Fibroblast of the conjunctiva (primary cell): ENCODE measurements at regions not wholly inside any gene's neighbourhood (a gene's known extent, or its start where the extent isn't known, plus 50 kb on each side); places are given as distances from the start of the nearest gene placed in this dataset.
A peak's percentile ranks its signal among the peaks of the same experiment; 100 is the strongest.
"Not testable (repeated sequence)": the region's sequence is repeated elsewhere in the genome, so short reads cannot be mapped to it uniquely, and the experiment has no call there.

Experiments
- DNase-seq: peaks from one replicate; pipeline ENCODE4 v3.0.0-alpha.2; 2010; ENCODE audit warnings: low read depth

GRCh38 chr1:189755100-189755499 is 722.6 kb downstream of the BRINP3 start:
- DNase-seq, result not testable (repeated sequence)

GRCh38 chr1:189764391-189765320 is 713.0 kb downstream of the BRINP3 start:
- no peak for DNase-seq

- DNase-seq, result no peak
These were observed 708.2 kb downstream of the BRINP3 start for GRCh38 chr1:189769448-189769847.

GRCh38 chr1:189774721-189775287 is 702.9 kb downstream of the BRINP3 start:
- no peak for DNase-seq

GRCh38 chr1:189775343-189775742 is 702.3 kb downstream of the BRINP3 start:
- DNase-seq, result peak; percentile 50

- no peak for DNase-seq
These were observed 698.6 kb downstream of the BRINP3 start for GRCh38 chr1:189779034-189779433.

GRCh38 chr1:189782295-189782694 is 695.4 kb downstream of the BRINP3 start:
- no peak for DNase-seq

- DNase-seq, result no peak
These were observed 694.2 kb downstream of the BRINP3 start for GRCh38 chr1:189783456-189783855.

- no peak for DNase-seq
These were observed 690.9 kb downstream of the BRINP3 start for GRCh38 chr1:189786761-189787160.

GRCh38 chr1:189787201-189787600 is 690.5 kb downstream of the BRINP3 start:
- DNase-seq, result no peak

- no peak for DNase-seq
These were observed 687.3 kb downstream of the BRINP3 start for GRCh38 chr1:189790335-189790734.

- no peak for DNase-seq
These were observed 674.3 kb downstream of the BRINP3 start for GRCh38 chr1:189803364-189803763.

GRCh38 chr1:189804352-189804751 is 673.3 kb downstream of the BRINP3 start:
- no peak for DNase-seq

GRCh38 chr1:189805735-189806134 is 671.9 kb downstream of the BRINP3 start:
- no peak for DNase-seq

GRCh38 chr1:189810639-189811038 is 667.0 kb downstream of the BRINP3 start:
- not testable (repeated sequence) for DNase-seq

GRCh38 chr1:189811960-189812359 is 665.7 kb downstream of the BRINP3 start:
- no peak for DNase-seq

GRCh38 chr1:189816558-189816957 is 661.1 kb downstream of the BRINP3 start:
- no peak for DNase-seq

- DNase-seq, result no peak
These were observed 657.9 kb downstream of the BRINP3 start for GRCh38 chr1:189819751-189820150.

GRCh38 chr1:189821833-189822232 is 655.8 kb downstream of the BRINP3 start:
- DNase-seq, result no peak

- no peak for DNase-seq
These were observed 642.9 kb downstream of the BRINP3 start for GRCh38 chr1:189834813-189835212.

- DNase-seq, result no peak
These were observed 630.1 kb downstream of the BRINP3 start for GRCh38 chr1:189847613-189848012.

- DNase-seq, result no peak
These were observed 625.8 kb downstream of the BRINP3 start for GRCh38 chr1:189851806-189852367.

GRCh38 chr1:189859385-189859977 is 618.2 kb downstream of the BRINP3 start:
- DNase-seq, result no peak
